Activated CD4-positive, alpha-beta T cell treated with anti-CD3 and anti-CD28 coated beads, Interleukin-2, amount 50 U/mL, for 24 hours (primary cell): ENCODE measurements at regions not wholly inside any gene's neighbourhood (a gene's known extent, or its start where the extent isn't known, plus 50 kb on each side); places are given as distances from the start of the nearest gene placed in this dataset.
A peak's percentile ranks its signal among the peaks of the same experiment; 100 is the strongest.
"Not testable (repeated sequence)": the region's sequence is repeated elsewhere in the genome, so short reads cannot be mapped to it uniquely, and the experiment has no call there.

Experiments used
- DNase-seq, 2 donors: peaks; one replicate each; pipeline ENCODE4 v3.0.0-alpha.2; 2020; ENCODE audit warnings: low read depth in 1 of 2, low spot score in 1 of 2

DNA sequence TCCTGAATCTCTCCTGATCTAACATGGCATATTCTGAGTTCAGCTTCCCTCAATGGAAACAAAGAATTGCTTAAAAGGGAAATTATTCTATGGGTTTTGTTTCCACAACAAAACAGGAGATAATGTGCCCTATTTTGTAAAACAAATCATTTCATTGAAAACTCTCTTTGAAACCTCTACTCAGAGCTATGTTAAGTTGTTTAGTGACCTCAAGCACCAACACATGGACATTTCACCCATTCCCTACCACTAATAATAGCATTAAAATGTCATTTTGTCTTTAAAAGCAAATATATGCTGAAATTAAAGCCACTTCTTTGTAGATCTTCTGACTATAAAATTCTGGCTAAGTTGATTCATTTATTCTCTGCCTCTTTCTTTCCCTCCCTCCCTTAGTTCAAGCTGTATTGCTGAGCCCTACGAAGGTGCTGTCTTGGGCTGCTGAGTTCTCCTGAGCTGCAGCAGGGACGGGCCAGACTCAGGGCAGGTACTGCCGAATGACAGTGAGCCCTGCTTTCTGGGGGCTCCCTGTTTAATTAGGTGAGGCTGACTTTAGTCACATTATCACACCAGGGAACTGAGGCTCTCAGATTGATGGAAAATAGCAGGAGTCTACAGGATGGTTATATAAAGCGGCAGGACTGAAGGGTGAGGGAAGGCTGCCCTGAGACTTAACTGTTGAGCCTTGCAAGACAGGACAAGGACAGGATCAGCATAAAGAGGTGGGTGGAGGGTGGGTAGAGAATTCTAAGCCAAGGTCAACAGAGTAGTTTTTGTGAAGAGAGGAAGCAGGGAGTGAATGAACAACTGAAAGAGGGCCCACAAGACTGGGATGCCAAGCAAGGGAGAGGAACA lies 1685.1 kb downstream of the SPATA31A7 start:
- DNase-seq, result not testable (repeated sequence)

GRCh38 chr9:62877552-62877951 lies 1687.7 kb downstream of the SPATA31A7 start:
- not testable (repeated sequence) for DNase-seq

GRCh38 chr9:62877987-62878386 lies 1688.2 kb downstream of the SPATA31A7 start:
- not testable (repeated sequence) for DNase-seq

GRCh38 chr9:62880453-62880852 lies 1690.6 kb downstream of the SPATA31A7 start:
- not testable (repeated sequence) for DNase-seq

DNA sequence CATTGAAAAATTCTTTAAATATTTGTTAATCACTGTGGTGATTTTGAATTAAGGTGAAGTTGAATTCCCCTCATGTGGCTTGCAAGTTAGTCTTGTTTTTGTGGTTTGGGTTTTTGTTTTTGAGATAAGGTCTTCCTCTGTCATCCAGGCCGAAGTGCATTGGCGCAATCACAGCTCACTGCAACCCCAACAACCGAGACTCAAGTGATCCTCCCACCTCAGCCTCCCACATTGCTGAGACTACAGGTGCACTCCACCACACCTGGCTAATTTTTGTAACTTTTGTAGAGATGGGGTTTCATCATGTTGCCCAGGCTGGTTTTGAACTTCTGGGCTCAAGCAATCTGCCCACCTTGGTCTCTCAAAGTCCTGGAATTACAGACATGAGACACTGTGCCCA lies 1691.1 kb downstream of the SPATA31A7 start:
- DNase-seq, result not testable (repeated sequence)

- DNase-seq, result not testable (repeated sequence)
Observed at GRCh38 chr9:62881811-62882210, 1692.0 kb downstream of the SPATA31A7 start.

- not testable (repeated sequence) for DNase-seq
Observed at GRCh38 chr9:62882717-62883116, 1692.9 kb downstream of the SPATA31A7 start.

DNA sequence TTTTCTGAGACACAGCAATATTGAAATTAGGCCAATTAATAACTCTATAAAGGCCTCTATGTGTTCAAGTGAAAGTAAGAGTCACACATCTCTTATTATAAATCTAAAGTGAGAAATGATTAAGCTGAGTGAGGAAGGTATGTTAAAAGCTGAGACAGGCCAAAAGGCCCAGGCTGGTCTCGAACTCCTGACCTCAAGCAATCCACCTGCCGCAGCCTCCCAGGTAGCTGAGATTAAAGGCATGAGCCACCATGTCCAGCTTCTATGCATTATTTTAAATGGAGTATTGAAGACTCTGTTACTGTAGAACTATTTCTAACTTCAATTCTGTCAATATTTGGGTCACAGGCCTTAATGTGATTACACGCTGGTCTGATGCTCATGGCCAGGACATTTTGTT lies 1706.9 kb downstream of the SPATA31A7 start:
- DNase-seq, result not testable (repeated sequence)

GRCh38 chr9:62897411-62898225 lies 1707.8 kb downstream of the SPATA31A7 start:
- peak in 1 of 2 donors; percentile 33 for DNase-seq

GRCh38 chr9:62899666-62900065 lies 1709.8 kb downstream of the SPATA31A7 start:
- not testable (repeated sequence) for DNase-seq

GRCh38 chr9:62904061-62904460 lies 1714.2 kb downstream of the SPATA31A7 start:
- DNase-seq, result not testable (repeated sequence)

- DNase-seq, result not testable (repeated sequence)
Observed at GRCh38 chr9:62905722-62906121, 1715.9 kb downstream of the SPATA31A7 start.

DNA sequence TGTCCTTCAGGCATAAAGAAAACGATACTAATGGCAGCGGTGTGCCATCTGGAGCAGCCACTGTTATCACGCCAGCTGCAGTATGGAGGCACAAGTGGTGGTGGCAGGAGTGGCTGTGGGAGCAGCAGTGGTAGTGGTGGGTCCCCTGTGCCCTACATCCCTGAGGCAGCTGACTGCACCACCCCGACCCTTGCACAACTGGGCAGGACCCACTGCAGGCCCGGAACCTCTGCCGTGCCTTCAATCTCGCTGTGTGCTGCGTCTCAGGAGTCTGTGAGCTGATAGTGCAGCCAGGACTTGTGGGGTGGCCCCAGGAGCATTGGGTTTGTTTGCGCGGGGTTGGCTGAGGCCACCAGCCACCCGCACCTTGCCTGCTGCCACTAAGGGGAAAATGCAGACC lies 1718.0 kb downstream of the SPATA31A7 start:
- DNase-seq, result not testable (repeated sequence)

- DNase-seq, result not testable (repeated sequence)
Observed at GRCh38 chr9:62908271-62908670, 1718.4 kb downstream of the SPATA31A7 start.

- DNase-seq, result not testable (repeated sequence)
Observed at GRCh38 chr9:62909447-62909846, 1719.6 kb downstream of the SPATA31A7 start.

- DNase-seq, result not testable (repeated sequence)
Observed at GRCh38 chr9:62912278-62912677, 1722.4 kb downstream of the SPATA31A7 start.

DNA sequence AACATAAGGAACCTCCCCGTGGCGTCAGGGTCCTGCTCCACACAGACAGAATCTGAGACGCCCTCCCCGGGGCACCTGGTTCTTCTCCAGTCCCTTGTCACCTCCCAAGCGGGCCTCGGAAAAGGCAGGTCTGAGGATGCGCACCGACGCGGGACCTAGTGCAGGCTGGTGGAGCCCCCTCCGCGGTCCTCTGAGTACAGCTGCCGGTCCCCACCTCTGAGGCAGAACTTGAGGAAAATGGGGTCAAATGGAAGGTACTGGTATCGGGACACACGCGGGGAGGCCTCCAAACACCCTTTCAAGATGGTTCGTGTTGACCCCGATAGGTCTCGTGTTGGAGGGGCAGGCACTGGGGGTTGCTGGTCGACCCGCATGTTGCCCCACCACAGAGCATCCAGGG lies 1725.3 kb downstream of the SPATA31A7 start:
- DNase-seq, result not testable (repeated sequence)

GRCh38 chr9:62915661-62916060 lies 1725.8 kb downstream of the SPATA31A7 start:
- not testable (repeated sequence) for DNase-seq

- DNase-seq, result not testable (repeated sequence)
Observed at GRCh38 chr9:62918648-62919385, 1729.0 kb downstream of the SPATA31A7 start.

GRCh38 chr9:62931484-62931883 lies 1741.6 kb downstream of the SPATA31A7 start:
- not testable (repeated sequence) for DNase-seq

GRCh38 chr9:62952840-62953239 lies 1763.0 kb downstream of the SPATA31A7 start:
- DNase-seq, result not testable (repeated sequence)
